ENCODE measurements at regions not wholly inside any gene's neighbourhood (a gene's known extent, or its start where the extent isn't known, plus 50 kb on each side); places are given as distances from the start of the nearest gene placed in this dataset.

DNA sequence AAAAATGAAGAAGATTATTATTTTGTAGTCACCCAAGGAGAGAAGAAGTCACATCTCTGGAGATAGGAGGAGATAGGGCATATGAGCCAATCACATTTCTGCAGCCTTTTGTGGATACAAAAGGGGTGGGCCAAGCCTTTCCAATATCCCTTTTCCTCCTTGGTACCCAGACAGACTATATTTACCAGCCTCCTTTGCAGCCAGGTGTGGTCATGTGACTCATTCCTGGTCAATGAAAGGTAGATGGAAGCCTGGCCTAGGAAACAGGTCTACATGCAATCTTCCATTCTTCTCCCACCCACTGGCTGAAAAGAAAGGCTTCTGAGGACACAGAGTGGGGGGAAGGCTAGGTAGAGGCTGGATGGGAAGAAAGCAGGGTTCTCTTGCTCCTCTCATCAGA, 58.1 kb upstream of the ERG start:
- no peak for DNase-seq

DNA sequence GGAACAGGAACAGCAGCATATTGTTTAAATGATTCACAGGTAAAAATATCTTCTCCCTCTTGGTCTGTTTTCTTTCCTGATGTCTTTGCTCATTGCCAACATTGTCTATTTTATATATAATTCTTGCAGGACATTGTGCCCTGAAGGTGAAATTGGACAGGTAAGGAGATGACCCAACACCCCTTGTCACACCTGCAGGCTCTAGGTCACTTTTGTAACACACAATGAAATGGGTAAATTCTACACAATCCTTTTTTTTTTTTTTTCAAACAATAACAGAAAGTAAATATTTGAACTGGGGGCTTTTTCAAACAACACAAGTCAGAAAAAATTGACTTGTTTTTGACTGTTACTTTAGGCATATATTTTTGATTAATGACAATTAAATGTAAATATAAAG, 62.9 kb upstream of the ERG start:
- no peak for DNase-seq

DNA sequence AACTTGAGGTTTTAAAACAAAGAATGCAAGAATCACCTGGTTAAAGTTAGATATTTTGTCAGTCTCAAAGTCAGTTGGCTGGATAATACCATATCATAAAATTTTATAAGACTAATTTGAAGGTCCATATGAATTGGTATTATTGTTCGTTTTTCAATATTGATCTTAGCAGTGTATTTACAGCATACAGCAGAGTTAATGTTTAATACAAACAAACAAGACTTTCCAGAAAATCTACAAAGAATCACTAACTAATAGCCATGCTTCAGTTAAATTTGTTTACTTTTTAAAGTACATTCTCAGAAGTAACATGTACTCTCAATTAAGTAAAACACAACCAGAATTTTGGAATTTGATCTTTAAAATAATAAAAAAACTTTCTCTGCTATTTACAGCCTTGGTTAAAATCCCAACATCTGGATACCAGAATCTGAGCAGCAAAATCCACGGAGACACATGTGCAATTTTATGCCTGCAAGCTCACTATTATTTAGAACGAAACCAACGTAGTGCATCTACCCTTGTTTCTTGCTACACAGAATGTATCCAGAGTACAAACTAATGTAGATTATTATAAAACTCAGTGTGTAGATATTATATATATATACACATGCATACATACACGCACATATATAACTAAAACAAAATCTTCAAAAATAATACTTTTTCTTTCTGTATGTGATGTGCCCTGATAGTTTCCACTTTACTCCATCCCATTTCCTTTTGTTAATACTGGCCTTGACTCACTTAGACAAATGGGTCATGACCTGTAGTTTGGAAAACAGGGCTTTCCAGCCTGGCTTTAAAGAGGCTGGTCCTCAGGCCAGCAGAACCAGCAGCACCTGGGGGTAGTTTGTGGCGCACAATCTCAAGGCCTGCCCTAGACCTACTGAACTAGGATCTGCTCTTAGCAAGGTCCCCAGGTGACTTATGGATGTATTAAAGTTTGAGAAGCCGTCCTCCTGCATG, 63.6 kb upstream of the ERG start:
- DNase-seq, result no peak

DNA sequence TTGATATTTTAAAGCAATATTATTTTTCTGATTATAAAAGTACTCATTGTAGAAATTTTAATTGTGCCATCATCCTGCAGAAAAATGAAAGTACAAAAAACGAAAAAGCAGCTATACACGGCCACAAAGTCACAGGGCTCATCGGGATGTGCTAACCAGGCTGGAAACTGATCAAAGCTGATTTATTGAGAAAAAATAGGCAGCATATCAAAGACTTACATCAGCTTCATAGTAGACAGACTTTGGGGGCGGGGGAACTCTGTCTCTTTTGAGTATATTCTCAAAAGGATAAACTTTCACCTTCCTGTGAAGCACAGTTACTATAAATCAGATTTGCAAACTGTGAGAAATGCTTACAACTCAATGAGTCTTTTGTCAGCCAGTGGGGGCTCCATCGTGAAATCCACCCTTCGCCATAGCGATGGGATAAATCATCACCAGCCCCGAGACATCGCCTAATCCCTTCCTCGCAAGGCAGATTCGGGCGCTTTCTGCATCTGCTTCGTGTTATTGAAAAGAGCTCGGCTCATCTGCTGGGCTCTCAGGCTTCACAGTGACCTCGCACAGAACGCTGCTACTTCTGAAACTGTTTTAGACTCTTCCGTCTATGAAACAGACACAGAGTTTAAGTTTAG, 69.2 kb upstream of the ERG start:
- no peak for DNase-seq

- DNase-seq, result no peak
Observed at GRCh38 chr21:38567970-38568360, 69.7 kb upstream of the ERG start.

DNA sequence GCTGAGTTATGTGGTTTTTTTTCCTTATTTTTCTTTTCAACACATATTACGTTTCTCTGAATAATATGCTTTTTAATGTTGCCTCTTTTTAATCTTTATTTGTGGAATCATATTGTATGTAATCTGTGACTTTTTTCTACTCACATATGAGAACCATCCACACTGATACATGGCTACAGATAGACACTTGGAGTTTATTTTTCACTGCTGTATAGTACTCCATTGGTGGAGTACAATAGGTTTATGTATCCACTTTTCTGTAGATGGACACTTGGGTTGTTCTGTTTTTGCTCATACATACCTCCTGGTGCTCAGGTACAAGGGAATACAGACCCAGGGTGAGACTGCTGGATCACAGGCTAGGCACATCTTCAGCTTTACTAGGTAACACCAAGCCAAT, 71.5 kb upstream of the ERG start:
- no peak for DNase-seq

GRCh38 chr21:38570596-38570995, 72.3 kb upstream of the ERG start:
- no peak for DNase-seq

DNA sequence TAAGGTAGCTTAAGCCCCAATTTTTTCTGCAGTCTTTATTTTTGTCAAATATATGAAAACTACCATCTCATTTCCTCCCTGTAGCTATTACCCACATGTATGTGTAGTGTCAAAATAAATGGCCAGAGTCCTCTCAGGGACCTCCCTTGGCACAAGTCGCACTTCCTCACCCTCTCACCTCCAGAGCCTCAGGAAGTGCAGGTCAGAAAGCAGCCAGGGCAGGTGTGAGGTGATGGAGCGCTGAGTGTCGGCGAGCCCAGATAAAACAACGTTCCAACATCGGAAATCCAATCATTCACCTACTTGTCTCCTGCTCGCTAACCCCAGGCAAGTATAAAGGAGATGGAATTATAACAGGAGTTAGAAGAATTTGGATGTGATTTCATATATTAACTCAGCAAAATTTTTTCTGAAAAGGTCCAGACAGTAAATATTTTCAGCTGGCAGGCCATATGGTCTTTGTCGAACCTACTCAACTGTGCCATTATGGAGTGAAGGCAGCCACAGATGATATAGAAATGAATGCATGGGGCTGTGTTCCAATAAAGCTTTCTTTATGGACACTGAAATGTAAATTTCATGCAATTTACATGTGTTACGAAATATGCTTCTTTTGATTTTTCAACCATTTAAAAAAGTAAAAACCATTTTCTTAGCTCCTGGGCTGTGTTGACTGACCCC, 76.8 kb upstream of the ERG start:
- DNase-seq, result no peak

DNA sequence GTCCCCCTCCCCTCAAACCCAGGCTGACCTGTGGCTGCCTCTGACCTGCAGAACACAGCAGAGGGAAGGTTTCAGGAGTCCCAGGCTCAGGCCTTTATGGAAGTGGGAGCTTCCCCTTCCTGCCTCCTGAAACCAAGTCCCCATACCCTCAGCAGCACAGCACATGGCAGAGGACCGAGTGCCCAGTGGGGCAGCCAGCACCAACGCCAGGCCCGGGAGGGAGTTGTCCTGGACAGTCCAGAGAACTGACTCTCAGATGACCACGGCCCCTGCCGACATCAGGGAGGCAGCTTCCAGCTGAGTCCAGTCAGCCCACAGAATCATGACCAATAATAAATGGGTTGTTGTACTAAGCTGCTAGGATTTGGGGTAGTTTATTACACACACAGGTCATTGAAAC, 79.6 kb upstream of the ERG start:
- no peak for DNase-seq

- no peak for DNase-seq
Observed at GRCh38 chr21:38590449-38591217, 92.4 kb upstream of the ERG start.

GRCh38 chr21:38591218-38591537, 92.9 kb upstream of the ERG start:
- no peak for DNase-seq

DNA sequence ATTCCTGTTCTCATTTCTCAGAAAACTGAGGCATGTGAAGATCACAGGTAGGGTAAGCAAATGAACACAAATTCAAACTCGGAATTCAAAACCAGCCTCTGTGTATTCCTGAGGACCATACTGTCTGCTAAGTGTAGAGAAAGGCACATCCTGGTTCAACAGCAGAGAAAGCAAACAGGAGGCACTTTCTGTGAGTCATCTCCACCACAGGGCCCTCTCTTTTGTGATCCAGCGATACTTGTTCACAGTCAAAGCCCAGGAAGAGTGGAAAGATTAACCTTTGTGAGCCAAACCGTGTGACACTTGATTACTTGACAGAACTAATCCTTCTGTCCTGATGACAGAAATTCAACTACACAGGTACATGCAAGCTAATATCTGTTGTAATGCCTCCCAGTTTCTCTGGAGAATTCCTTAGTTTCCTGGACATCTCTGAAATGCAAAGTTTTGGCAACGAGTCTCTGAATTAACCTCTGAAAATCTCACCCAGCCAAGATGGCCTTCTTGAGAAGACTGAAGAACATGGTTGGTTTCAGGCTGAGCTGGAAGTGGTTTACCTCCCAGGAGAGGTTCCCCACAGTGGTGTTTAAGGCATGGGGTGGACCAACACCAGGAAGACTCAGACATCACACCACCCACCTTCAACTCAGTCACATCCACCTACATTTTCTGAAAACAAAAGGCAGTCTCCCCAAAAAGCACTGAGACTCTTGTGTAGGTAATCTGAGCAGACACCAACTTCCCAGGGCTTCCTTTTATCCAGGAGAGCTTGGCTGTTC, 98.2 kb upstream of the ERG start:
- DNase-seq, result no peak

- DNase-seq, result no peak
Observed at GRCh38 chr21:38597421-38597820, 99.1 kb upstream of the ERG start.

DNA sequence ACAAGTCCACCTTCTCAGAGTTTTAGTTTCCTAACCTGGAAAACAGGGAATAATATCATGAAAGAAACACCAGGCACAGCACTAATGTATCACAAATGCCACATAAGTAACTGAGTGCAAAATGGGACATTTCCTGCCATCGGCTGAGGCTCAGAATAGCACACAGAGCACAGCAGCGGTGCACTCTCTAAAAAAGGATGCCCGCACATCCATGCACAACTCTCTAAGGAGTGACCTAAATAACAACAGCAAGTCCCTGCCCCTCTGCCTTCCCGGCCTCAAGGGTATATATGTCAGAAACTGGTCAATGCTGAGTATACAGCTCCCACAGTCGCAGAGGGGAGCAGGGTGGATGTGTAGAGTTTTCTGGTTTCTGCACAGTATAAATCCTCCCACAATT, 100.1 kb upstream of the ERG start:
- no peak for DNase-seq

- DNase-seq, result no peak
Observed at GRCh38 chr21:38599381-38599975, 101.2 kb upstream of the ERG start.

DNA sequence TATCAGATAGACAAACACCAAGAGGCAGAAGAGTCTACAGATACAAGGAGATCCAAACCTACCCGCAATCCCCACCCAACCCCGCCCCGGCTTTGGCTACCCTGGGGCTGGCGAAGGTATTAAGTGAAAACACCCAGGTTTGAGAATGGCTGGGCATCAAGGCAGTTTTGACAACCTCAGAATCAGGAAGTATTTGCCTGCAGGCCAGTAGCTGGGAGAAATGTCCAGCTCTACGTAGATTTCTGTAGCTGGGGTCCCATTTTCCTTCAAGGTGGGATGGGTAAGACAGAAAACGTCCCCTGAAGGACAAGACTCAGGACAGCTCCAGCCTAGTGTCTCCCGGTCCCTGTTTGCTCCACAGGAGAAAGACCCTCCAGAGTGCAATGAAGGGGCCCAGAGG, 101.8 kb upstream of the ERG start:
- DNase-seq, result no peak

- DNase-seq, result no peak
Observed at GRCh38 chr21:38605236-38605635, 107.0 kb upstream of the ERG start.

DNA sequence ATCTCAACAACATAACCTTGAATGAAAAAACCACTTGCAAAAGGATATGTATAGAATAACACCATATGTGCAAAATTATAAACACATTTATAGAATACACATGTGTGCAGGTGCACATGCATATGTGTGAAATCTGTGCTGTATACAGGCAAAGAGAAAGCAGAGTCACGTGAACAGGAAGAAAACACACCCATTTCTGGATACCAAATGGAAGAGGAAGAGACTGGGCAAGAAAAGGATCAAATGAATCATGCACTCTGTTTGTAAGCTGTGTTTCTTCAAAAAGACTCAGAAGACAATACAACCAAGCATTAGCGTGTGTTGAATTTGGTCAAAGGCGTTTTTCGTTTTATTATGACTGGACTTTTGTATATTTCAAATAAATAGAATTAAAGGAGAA, 111.3 kb upstream of the ERG start:
- DNase-seq, result no peak

GRCh38 chr21:38610623-38611251, 112.5 kb upstream of the ERG start:
- no peak for DNase-seq

DNA sequence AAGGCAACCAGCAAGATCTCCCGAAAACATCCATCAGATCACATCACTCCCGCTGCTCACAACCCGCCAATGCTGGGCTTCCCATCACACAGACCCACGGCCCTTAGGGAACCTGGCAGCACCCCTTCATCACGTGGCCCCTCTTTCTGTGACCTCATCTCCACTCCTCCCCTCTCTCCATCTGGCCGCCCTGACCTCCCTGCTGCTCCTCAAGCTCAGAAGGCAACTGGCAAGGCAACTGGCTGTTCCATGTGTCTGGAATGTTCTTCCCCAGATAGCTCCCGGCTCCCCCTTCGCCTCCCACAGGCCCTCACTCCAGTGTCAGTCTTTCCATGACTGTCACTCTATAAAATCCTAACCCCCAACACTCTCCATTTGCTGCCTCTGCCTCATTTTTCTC, 113.0 kb upstream of the ERG start:
- no peak for DNase-seq

- DNase-seq, result no peak
Observed at GRCh38 chr21:38613686-38614085, 115.4 kb upstream of the ERG start.

DNA sequence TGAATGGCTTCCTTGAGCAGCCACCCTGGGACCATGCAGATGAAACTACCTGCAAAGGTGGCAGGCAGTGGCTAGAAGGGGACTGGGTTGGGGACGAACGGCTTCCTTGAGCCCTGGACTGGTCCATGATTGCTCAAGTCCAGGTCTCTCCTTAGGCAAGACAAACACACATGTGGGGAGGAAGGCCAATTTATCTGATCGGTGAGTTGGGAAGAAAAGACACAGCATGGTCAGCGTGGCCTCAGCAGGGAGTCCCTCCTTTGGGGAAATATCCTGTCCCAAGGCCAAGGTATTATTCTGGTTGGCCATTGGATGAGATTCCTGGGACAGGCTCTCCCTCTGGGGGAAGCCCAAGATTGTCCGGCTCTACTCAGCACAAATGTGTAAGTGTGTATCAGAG, 116.3 kb upstream of the ERG start:
- no peak for DNase-seq
